ENCODE measurements at regions not wholly inside any gene's neighbourhood (a gene's known extent, or its start where the extent isn't known, plus 50 kb on each side); places are given as distances from the start of the nearest gene placed in this dataset.

GRCh38 chr7:46616636-46617035 is 695.6 kb upstream of the IGFBP3 start:
- 88% methylated on average over 1 of the region's 1 CpG for WGBS
- Histone ChIP-seq H3K36me3 (ENCODE audit: control insufficient read depth in 4 of 4, insufficient read depth in 3 of 4, low read depth in 1 of 4, low read length in 3 of 4) (no peaks in the 10 kb centered on the region), H3K4me1 (ENCODE audit: control insufficient read depth in 4 of 4, insufficient read depth in 4 of 4, low read length in 3 of 4) (no peaks in the 10 kb centered on the region), H3K27ac (ENCODE audit: low read depth in 1 of 2, low read length in 2 of 2) (no peak overlapping the region), H3K9me3 (ENCODE audit: control insufficient read depth in 4 of 4, low read length in 3 of 4) (no peaks in the 10 kb centered on the region), H3K27me3 (ENCODE audit: control insufficient read depth in 4 of 4, insufficient read depth in 4 of 4, low read length in 3 of 4) (no peaks in the 10 kb centered on the region), H3K9ac (ENCODE audit: low read depth in 1 of 2, low read length in 2 of 2) (no peak overlapping the region), H3K4me3 (ENCODE audit: low read depth in 1 of 3, low read length in 3 of 3) (no peak overlapping the region)
- TF ChIP-seq FOXA2 (IDR thresholded peaks at IDR 0.05) = no peak
- DNase-seq (ENCODE audit: low spot score) = no peak

DNA sequence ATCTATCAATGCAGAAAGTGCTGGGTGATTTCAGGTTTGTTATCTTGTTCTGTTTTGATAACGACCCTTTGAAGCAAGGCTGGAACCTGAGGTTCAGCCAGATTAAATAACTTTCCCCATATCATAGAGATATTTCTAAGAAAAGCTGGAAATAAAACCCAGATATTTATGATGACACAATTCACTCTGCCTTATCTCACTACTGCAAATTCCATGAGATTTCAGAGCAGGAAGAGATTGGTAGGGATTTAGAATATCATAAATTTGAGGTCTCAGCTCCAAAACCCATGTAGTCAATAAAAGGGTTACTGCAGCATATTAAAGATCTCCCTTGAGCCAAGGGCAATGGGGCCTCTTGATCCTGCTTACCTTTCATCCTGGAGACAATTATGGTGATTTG is 692.5 kb upstream of the IGFBP3 start:
- no peak overlapping the region for H3K27ac ChIP-seq (ENCODE audit: low read depth in 1 of 2, low read length in 2 of 2)
- no peak for DNase-seq (ENCODE audit: low spot score)
- no peaks in the 10 kb centered on the region for H3K36me3 ChIP-seq (ENCODE audit: control insufficient read depth in 4 of 4, insufficient read depth in 3 of 4, low read depth in 1 of 4, low read length in 3 of 4)
- H3K27me3 ChIP-seq (ENCODE audit: control insufficient read depth in 4 of 4, insufficient read depth in 4 of 4, low read length in 3 of 4) = no peaks in the 10 kb centered on the region
- H3K4me1 ChIP-seq (ENCODE audit: control insufficient read depth in 4 of 4, insufficient read depth in 4 of 4, low read length in 3 of 4) = no peaks in the 10 kb centered on the region
- no peak overlapping the region for H3K9ac ChIP-seq (ENCODE audit: low read depth in 1 of 2, low read length in 2 of 2)
- H3K9me3 ChIP-seq (ENCODE audit: control insufficient read depth in 4 of 4, low read length in 3 of 4) = no peaks in the 10 kb centered on the region
- H3K4me3 ChIP-seq (ENCODE audit: low read depth in 1 of 3, low read length in 3 of 3) = no peak overlapping the region
- no peak for TF ChIP-seq GABPA (IDR thresholded peaks at IDR 0.05 in 1 of 2, conservative IDR thresholded peaks at IDR 0.05 in 1 of 2)
- TF ChIP-seq CTCF (IDR thresholded peaks at IDR 0.05; ENCODE audit: low read depth, low read length, missing input control) = no peak
- TF ChIP-seq FOXA2 (IDR thresholded peaks at IDR 0.05) = no peak
- no peak for TF ChIP-seq YY1 (IDR thresholded peaks at IDR 0.05)
- TF ChIP-seq, protein P1, sequence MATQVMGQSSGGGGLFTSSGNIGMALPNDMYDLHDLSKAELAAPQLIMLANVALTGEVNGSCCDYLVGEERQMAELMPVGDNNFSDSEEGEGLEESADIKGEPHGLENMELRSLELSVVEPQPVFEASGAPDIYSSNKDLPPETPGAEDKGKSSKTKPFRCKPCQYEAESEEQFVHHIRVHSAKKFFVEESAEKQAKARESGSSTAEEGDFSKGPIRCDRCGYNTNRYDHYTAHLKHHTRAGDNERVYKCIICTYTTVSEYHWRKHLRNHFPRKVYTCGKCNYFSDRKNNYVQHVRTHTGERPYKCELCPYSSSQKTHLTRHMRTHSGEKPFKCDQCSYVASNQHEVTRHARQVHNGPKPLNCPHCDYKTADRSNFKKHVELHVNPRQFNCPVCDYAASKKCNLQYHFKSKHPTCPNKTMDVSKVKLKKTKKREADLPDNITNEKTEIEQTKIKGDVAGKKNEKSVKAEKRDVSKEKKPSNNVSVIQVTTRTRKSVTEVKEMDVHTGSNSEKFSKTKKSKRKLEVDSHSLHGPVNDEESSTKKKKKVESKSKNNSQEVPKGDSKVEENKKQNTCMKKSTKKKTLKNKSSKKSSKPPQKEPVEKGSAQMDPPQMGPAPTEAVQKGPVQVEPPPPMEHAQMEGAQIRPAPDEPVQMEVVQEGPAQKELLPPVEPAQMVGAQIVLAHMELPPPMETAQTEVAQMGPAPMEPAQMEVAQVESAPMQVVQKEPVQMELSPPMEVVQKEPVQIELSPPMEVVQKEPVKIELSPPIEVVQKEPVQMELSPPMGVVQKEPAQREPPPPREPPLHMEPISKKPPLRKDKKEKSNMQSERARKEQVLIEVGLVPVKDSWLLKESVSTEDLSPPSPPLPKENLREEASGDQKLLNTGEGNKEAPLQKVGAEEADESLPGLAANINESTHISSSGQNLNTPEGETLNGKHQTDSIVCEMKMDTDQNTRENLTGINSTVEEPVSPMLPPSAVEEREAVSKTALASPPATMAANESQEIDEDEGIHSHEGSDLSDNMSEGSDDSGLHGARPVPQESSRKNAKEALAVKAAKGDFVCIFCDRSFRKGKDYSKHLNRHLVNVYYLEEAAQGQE (IDR thresholded peaks at IDR 0.05) = no peak
- TF ChIP-seq SP1 (IDR thresholded peaks at IDR 0.05) = no peak
- TF ChIP-seq, protein P2, sequence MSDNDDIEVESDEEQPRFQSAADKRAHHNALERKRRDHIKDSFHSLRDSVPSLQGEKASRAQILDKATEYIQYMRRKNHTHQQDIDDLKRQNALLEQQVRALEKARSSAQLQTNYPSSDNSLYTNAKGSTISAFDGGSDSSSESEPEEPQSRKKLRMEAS (IDR thresholded peaks at IDR 0.05) = no peak
- TF ChIP-seq NR2F2 (IDR thresholded peaks at IDR 0.05) = no peak
- no peak for TF ChIP-seq HNF4A (conservative IDR thresholded peaks at IDR 0.05)
- TF ChIP-seq EGR1 (IDR thresholded peaks at IDR 0.05; ENCODE audit: low read depth in 2 of 2) = no peak
- TF ChIP-seq HNF4G (IDR thresholded peaks at IDR 0.05) = no peak
- no peak for TF ChIP-seq TAF1 (conservative IDR thresholded peaks at IDR 0.05)
- no peak for TF ChIP-seq JUND (IDR thresholded peaks at IDR 0.05)
- no peak for TF ChIP-seq RAD21 (IDR thresholded peaks at IDR 0.05)
- no peak for TF ChIP-seq RXRA (IDR thresholded peaks at IDR 0.05)
- no peak for TF ChIP-seq FOXA1 (IDR thresholded peaks at IDR 0.05)
- no peak for TF ChIP-seq ZBTB33 (IDR thresholded peaks at IDR 0.05)
- TF ChIP-seq, protein P3, sequence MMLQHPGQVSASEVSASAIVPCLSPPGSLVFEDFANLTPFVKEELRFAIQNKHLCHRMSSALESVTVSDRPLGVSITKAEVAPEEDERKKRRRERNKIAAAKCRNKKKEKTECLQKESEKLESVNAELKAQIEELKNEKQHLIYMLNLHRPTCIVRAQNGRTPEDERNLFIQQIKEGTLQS (IDR thresholded peaks at IDR 0.05) = no peak
- WGBS = 15% methylated on average over 1 of the region's 1 CpG

Data from liver (tissue), 8 donors.